ENCODE measurements at regions not wholly inside any gene's neighbourhood (a gene's known extent, or its start where the extent isn't known, plus 50 kb on each side); places are given as distances from the start of the nearest gene placed in this dataset.

GRCh38 chrX:115895678-115896329 is 274.7 kb upstream of the AGTR2 start:
- no peak for TF ChIP-seq RFX5 (IDR thresholded peaks at IDR 0.05; ENCODE audit: low read depth, low read length)
- H3K36me3 ChIP-seq (ENCODE audit: control insufficient read depth, insufficient read depth, low read length), result no peaks in the 10 kb centered on the region
- in situ Hi-C loops (cut with MboI; ENCODE audit: low sequenced_read_pairs), result no loop called here

More at GRCh38 chrX:115895678-115896329, 274.7 kb upstream of the AGTR2 start:
- no peak overlapping the region for H3K14ac ChIP-seq (replicated peaks; ENCODE audit: low read depth, low read length)
- no peak overlapping the region for H2AFZ ChIP-seq (replicated peaks; ENCODE audit: low read length, poor library complexity)
- dilution Hi-C loops (cut with HindIII; ENCODE audit: low sequenced_read_pairs, unreplicated experiment), result no loop called here
- H3K56ac ChIP-seq (ENCODE audit: extremely low read depth, insufficient read depth, low read length), result no peak overlapping the region
- H3K9me1 ChIP-seq (ENCODE audit: insufficient read depth, low read length), result no peaks in the 10 kb centered on the region
- H3K27ac ChIP-seq (ENCODE audit: insufficient read depth, low read length), result no peak overlapping the region
- no peaks in the 10 kb centered on the region; the same call in 1 of the 2 replicates for H4K20me1 ChIP-seq (ENCODE audit: insufficient read depth, low read length)
- no peak overlapping the region for H3K4ac ChIP-seq (ENCODE audit: low read depth, low read length)
- 0% methylated on average over 1 of the region's 6 CpGs; no CpG with 5 or more reads in 1 of the 2 experiments for WGBS, 2 experiments (ENCODE audit: extremely low coverage in 2 of 2, insufficient read length in 1 of 2)
- ChIA-PET POLR2A (ENCODE audit: unreplicated experiment) (no interaction called here), CTCF (no interaction called here)
- BruUV-seq (replicated peaks), result no TSS peak
- no peak overlapping the region for H3K23ac ChIP-seq (ENCODE audit: low read depth, low read length)
- ATAC-seq (ENCODE audit: low read depth) (no peak), DNase-seq (no peak)
- no peak overlapping the region for H3K4me2 ChIP-seq (ENCODE audit: low read depth, low read length)
- no peak overlapping the region for H3K4me3 ChIP-seq (ENCODE audit: insufficient read depth, low read depth, low read length)
- no peak overlapping the region for H2AK9ac ChIP-seq (replicated peaks; ENCODE audit: low read depth, low read length, poor library complexity)
- intact Hi-C loops (cut with micrococcal nuclease), result no loop called here
- H4K8ac ChIP-seq (ENCODE audit: low read depth in 2 of 2, low read length in 2 of 2), result no peak overlapping the region
- H3K27me3 ChIP-seq (ENCODE audit: control insufficient read depth, insufficient read depth, low read length), result peaks cover 15% of the 10 kb centered on the region; the same call in 1 of the 2 replicates
- no peak overlapping the region for H4K5ac ChIP-seq (ENCODE audit: low read depth, low read length)
- H2BK20ac ChIP-seq (ENCODE audit: low read depth, low read length), result no peak overlapping the region
- H3K4me1 ChIP-seq (ENCODE audit: control insufficient read depth, insufficient read depth, low read length), result no peaks in the 10 kb centered on the region
- H2BK120ac ChIP-seq (ENCODE audit: low read depth, low read length), result no peak overlapping the region
- H3K9me3 ChIP-seq (ENCODE audit: control insufficient read depth, insufficient read depth, low read length), result peaks cover 3% of the 10 kb centered on the region; the same call in 1 of the 2 replicates
- H2AK5ac ChIP-seq (ENCODE audit: low read depth, low read length), result no peak overlapping the region
- H3K9ac ChIP-seq (ENCODE audit: low read depth, low read length), result no peak overlapping the region
- no peak overlapping the region for H2BK15ac ChIP-seq (ENCODE audit: low read depth, low read length)
- H4K91ac ChIP-seq (ENCODE audit: insufficient read depth, low read depth, low read length), result no peak overlapping the region
- H2BK5ac ChIP-seq (ENCODE audit: low read depth, low read length, poor library complexity, severe bottlenecking), result no peak overlapping the region
- no peak overlapping the region for H3K18ac ChIP-seq (ENCODE audit: low read depth, low read length)
- H3K79me1 ChIP-seq (ENCODE audit: low read depth in 1 of 2, low read length in 2 of 2), result no peaks in the 10 kb centered on the region
